ENCODE measurements at regions not wholly inside any gene's neighbourhood (a gene's known extent, or its start where the extent isn't known, plus 50 kb on each side); places are given as distances from the start of the nearest gene placed in this dataset.

DNA sequence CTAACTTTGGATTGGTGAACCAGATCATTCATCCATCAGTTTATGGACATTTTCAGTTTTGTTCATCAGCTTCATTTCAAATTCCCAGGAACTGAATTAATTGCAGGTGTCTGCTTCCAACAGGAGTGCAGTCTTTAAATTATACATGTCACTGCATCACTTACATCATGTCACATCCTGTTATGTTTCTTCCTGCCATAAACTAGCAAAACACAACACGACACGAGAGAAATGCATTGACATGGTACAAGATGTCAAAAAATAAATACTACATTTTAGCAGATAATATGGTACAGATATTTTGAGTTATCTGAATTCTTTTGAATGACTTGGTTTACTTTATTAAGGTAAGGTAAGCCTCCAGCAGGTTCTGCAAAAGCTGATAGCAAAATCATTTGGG is 415.5 kb downstream of the NR2F1-AS1 start:
- no peak for DNase-seq

DNA sequence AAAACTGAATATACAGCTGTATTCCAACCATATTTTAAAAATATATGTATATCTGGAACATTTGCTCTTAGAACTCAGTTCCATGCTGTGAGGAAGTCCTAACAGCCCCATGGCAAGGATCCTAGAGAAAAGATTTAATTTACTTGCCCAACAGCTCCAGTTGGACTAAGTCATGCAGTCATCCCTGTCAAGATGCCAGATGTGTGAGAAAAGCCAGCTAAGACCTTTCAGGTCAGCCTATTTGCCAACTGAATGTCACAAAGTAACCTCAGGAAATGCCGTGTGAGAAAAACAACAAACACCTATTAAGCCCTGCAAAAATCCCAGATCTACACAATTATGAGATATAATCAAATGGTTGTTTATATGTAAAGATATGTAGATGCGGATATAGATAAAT is 416.3 kb downstream of the NR2F1-AS1 start:
- DNase-seq = no peak

DNA sequence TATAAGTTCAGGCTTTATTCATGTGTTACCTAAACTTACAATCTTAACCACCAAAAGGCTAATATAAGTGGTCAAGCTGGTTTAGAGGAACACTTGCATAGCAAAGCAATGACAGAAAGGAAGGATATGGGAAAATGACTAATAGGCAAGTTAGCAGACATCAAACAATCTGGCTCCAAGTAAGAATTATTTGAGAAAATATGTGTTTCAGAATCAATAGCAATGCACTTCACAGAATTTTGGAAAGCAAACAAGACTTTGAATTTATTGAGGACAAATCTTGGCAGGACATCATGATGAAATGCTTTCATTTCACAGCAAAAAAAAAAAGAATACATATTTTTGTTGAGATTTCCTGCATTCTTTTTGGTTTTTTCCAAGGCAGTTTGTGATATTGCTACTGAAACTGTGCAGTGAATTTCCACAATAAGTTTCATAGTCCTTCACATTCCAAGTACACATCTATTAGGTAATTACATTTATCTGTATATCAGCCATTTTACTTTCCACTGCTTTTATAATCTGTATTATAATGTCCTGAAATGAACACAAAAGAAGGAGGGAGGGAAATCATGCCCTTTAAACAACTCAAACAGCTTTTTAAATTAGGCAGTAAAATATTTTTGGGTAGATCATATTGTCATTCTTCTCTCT is 417.9 kb downstream of the NR2F1-AS1 start:
- no peak for DNase-seq

GRCh38 chr5:93161661-93162654 is 419.1 kb downstream of the NR2F1-AS1 start:
- DNase-seq = no peak

DNA sequence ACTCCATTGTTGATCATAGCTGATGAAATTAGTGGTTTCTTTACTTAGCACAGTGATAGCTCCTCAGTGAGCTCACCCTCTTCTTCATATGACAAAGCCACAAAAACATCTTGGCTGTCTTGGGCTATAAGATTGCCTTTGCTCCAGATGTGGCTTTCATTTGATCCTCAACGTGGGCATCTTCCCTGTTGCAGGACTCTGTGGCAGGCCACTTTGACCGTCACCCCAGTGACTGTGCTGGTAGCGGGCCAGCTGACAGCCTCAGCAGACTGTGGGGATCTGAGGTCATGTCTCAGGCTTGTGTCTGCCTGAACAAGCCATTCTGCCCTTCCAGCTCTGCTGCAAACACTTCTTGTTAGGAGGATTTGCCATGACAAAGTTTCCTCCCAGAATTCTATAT is 422.2 kb downstream of the NR2F1-AS1 start:
- DNase-seq = no peak

- DNase-seq = no peak
Measured at GRCh38 chr5:93156566-93156965, 424.5 kb downstream of the NR2F1-AS1 start.

- no peak for DNase-seq
Measured at GRCh38 chr5:93154535-93154934, 426.5 kb downstream of the NR2F1-AS1 start.

GRCh38 chr5:93153461-93153860 is 427.6 kb downstream of the NR2F1-AS1 start:
- DNase-seq = no peak

- no peak for DNase-seq
Measured at GRCh38 chr5:93151896-93152295, 429.1 kb downstream of the NR2F1-AS1 start.

- no peak for DNase-seq
Measured at GRCh38 chr5:93151121-93151520, 429.9 kb downstream of the NR2F1-AS1 start.

DNA sequence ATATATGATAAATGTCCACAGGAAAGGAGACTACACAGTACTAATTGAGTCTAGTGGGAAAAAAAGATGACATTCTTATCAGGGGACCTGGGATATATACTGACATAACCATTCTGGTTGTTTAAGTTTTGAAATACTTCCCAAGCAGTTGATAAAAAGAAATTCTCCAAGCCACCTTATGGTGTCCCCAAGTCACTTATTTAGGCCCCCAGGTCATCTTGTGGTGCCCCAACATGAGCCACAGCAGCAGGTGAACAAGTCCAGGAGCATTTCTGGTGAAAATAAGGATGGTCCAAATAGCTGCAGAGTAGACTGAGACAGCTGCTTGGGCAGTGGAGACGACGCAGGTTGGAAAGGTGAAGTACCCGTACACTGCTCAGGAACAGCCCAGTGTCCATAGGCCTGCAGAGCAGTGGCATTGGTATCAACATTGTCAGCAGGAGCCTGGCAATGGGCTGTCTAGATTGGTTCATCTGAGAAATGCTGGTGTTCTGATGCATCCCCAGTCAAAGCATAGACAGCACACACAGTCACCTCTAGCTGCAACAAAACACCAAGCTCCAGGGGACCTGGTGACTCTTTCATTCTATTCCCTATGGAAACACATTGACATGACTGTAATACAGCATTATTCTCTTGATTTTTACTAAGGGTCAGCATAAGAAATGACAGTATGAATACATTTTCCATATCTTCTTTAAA is 430.6 kb downstream of the NR2F1-AS1 start:
- no peak for DNase-seq

DNA sequence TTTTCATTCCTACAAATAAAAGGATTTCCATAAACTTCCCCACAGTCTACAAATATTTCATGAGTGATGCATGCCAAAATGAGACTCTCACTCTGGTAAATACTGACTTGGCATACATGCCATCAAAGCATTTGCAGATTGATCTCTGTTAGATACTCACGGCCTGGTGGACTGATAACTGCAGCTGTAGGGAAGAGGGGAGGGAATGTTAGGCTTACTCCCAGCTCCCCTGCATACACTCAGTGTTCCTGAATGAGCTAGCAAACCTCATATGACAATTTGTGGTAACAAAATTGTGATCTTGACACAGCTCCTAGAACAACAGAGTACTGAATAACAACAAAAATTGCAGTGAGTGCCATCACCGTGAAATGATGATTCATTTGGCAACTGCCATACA is 435.3 kb downstream of the NR2F1-AS1 start:
- no peak for DNase-seq

DNA sequence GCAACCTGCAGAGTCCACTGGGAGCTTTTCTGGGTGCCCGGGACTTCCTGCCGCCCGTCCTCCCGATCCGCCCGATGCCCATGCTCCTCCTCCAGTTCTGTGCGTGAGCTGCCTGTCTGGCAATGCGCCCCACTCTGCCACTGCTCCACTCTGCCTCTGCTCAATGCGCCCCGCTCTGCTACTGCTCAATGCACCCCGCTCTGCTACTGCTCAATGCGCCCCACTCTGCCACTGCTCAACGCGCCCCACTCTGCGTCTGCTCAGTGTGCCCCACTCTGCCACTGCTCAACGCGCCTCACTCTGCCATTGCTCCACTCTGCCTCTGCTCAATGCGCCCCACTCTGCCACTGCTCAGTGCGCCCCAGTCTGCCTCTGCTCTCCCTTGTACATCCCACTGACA is 436.0 kb downstream of the NR2F1-AS1 start:
- no peak for DNase-seq

DNA sequence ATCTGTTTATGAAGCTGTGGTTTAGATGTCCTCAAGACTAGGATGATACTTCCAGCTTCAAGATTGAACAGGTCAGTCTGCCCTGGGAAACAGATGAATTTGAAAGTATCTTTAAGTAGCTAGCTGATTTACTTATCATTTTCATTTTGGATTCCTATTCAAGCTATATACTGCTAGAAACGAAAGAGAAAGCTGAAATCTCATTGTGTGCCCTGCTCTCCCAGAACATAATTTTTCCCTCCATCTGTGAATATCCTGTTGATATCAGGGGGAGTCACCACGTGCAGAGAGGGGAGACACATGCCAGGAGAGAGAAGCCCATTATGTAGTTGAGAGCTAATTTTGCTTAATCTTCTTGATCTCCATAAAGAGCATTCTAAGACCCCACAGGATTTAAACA is 439.1 kb downstream of the NR2F1-AS1 start:
- DNase-seq = no peak

- no peak for DNase-seq
Measured at GRCh38 chr5:93130624-93131490, 450.2 kb downstream of the NR2F1-AS1 start.

- DNase-seq = no peak
Measured at GRCh38 chr5:93126634-93127033, 454.4 kb downstream of the NR2F1-AS1 start.

- DNase-seq = no peak
Measured at GRCh38 chr5:93123127-93123526, 457.9 kb downstream of the NR2F1-AS1 start.

GRCh38 chr5:93122446-93122845 is 458.6 kb downstream of the NR2F1-AS1 start:
- DNase-seq = no peak

DNA sequence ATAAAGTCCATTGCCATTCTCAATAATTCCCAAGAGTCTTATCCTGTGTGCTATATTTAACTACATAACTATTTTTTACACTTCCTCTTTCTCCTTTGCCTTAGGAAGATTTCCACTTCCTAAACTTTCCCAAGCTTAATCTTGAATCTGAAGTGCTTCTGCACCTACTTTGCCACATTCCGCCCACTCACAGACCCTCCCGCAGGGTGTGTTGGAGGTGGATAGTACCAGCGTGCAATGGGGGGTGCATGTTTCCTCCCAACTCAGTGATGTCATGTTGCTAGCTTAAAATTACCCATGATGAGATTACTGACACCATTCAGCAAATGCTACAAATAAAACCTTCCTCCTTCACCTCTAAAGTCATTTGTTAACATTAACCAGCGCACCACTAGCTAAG is 460.2 kb downstream of the NR2F1-AS1 start:
- no peak for DNase-seq

GRCh38 chr5:93120051-93120450 is 461.0 kb downstream of the NR2F1-AS1 start:
- no peak for DNase-seq

Measured in amygdala (tissue), 56 donors.